ENCODE measurements at regions not wholly inside any gene's neighbourhood (a gene's known extent, or its start where the extent isn't known, plus 50 kb on each side); places are given as distances from the start of the nearest gene placed in this dataset.
"Not testable (repeated sequence)": the region's sequence is repeated elsewhere in the genome, so short reads cannot be mapped to it uniquely, and the experiment has no call there.

DNA sequence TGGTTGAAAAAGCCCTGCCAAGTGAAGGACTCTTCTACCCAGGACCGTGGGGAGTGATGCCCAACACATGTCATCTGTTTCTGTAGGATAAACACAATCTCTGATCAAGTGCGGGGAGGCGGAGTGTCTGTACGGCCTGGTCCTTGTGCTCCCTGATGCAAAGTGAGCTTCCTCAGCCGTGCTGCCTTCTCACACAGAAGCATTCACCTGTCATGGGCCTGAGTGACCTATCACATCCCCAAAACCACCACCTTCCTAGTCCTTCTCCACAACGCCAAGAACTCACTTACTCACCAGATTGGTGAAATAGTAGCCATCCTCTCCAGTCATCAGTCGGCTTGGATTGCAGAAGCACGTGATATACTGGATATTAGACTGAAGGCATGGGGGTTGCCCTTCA is 74.4 kb upstream of the KCTD7 start:
- TF ChIP-seq, protein P1, sequence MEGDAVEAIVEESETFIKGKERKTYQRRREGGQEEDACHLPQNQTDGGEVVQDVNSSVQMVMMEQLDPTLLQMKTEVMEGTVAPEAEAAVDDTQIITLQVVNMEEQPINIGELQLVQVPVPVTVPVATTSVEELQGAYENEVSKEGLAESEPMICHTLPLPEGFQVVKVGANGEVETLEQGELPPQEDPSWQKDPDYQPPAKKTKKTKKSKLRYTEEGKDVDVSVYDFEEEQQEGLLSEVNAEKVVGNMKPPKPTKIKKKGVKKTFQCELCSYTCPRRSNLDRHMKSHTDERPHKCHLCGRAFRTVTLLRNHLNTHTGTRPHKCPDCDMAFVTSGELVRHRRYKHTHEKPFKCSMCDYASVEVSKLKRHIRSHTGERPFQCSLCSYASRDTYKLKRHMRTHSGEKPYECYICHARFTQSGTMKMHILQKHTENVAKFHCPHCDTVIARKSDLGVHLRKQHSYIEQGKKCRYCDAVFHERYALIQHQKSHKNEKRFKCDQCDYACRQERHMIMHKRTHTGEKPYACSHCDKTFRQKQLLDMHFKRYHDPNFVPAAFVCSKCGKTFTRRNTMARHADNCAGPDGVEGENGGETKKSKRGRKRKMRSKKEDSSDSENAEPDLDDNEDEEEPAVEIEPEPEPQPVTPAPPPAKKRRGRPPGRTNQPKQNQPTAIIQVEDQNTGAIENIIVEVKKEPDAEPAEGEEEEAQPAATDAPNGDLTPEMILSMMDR (IDR thresholded peaks at IDR 0.05), result not testable (repeated sequence)
- TF ChIP-seq POLR2A (IDR thresholded peaks at IDR 0.05), result not testable (repeated sequence)
